ENCODE measurements at regions not wholly inside any gene's neighbourhood (a gene's known extent, or its start where the extent isn't known, plus 50 kb on each side); places are given as distances from the start of the nearest gene placed in this dataset.
"Not testable (repeated sequence)": the region's sequence is repeated elsewhere in the genome, so short reads cannot be mapped to it uniquely, and the experiment has no call there.

- ATAC-seq: no peak
- no peak for TF ChIP-seq POU6F1 (CRISPR knock-in tag; IDR thresholded peaks at IDR 0.05; ENCODE audit: borderline replicate concordance, low read depth)
- TF ChIP-seq ZC3H10 (CRISPR knock-in tag; IDR thresholded peaks at IDR 0.05): no peak
- no peak for TF ChIP-seq ARNTL (CRISPR knock-in tag; IDR thresholded peaks at IDR 0.05; ENCODE audit: borderline replicate concordance, low read depth)
- no peak for TF ChIP-seq ZNF565 (CRISPR knock-in tag; conservative IDR thresholded peaks at IDR 0.05; ENCODE audit: low read depth)
Observed at GRCh38 chr21:15627823-15628222, 102.0 kb upstream of the USP25 start.

- ATAC-seq: peak; percentile 49; the same call in 1 of the 3 replicates
- TF ChIP-seq ISL1 (CRISPR knock-in tag; IDR thresholded peaks at IDR 0.05) (peak; percentile 54), ZC3H10 (CRISPR knock-in tag; IDR thresholded peaks at IDR 0.05) (no peak), BACH2 (CRISPR knock-in tag; IDR thresholded peaks at IDR 0.05; ENCODE audit: borderline replicate concordance) (no peak)
- TF ChIP-seq, protein P1, sequence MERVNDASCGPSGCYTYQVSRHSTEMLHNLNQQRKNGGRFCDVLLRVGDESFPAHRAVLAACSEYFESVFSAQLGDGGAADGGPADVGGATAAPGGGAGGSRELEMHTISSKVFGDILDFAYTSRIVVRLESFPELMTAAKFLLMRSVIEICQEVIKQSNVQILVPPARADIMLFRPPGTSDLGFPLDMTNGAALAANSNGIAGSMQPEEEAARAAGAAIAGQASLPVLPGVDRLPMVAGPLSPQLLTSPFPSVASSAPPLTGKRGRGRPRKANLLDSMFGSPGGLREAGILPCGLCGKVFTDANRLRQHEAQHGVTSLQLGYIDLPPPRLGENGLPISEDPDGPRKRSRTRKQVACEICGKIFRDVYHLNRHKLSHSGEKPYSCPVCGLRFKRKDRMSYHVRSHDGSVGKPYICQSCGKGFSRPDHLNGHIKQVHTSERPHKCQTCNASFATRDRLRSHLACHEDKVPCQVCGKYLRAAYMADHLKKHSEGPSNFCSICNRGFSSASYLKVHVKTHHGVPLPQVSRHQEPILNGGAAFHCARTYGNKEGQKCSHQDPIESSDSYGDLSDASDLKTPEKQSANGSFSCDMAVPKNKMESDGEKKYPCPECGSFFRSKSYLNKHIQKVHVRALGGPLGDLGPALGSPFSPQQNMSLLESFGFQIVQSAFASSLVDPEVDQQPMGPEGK (CRISPR knock-in tag; IDR thresholded peaks at IDR 0.05; ENCODE audit: borderline replicate concordance): no peak
Observed at GRCh38 chr21:15631342-15631741, 98.4 kb upstream of the USP25 start.

DNA sequence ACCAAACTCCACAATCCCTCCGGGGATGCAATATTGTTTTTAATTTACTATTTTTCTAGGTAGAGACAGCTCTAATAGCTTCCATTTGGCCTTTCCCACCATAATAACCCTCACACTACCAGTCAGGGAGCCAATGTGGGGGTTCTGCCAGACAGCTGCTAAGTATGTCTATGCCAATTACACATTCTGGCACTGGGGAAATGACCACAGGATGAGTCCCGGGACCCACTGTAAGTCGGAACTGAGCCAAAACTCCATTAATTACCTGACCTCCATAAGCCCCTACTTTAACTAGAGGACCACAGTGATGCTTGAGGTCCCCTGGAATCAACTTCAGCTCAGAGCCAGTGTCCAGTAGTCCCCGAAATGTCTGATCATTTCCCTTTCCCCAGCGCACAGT is 95.2 kb upstream of the USP25 start:
- not testable (repeated sequence) for ATAC-seq

GRCh38 chr21:15638856-15639549 is 90.8 kb upstream of the USP25 start:
- ATAC-seq: no peak
- TF ChIP-seq ZFP30 (CRISPR knock-in tag; IDR thresholded peaks at IDR 0.05) (no peak), ZNF70 (CRISPR knock-in tag; IDR thresholded peaks at IDR 0.05) (no peak), CREB5 (CRISPR knock-in tag; IDR thresholded peaks at IDR 0.05; ENCODE audit: low read depth) (no peak), ZNF565 (CRISPR knock-in tag; conservative IDR thresholded peaks at IDR 0.05; ENCODE audit: low read depth) (no peak), ESRRG (CRISPR knock-in tag; IDR thresholded peaks at IDR 0.05) (no peak), ZNF8 (CRISPR knock-in tag; IDR thresholded peaks at IDR 0.05) (no peak), PPARA (CRISPR knock-in tag; IDR thresholded peaks at IDR 0.05; ENCODE audit: borderline replicate concordance) (no peak), GLIS3 (CRISPR knock-in tag; IDR thresholded peaks at IDR 0.05) (no peak), ZFP3 (CRISPR knock-in tag; IDR thresholded peaks at IDR 0.05) (no peak), BACH2 (CRISPR knock-in tag; IDR thresholded peaks at IDR 0.05; ENCODE audit: borderline replicate concordance) (no peak), TCF4 (CRISPR knock-in tag; IDR thresholded peaks at IDR 0.05; ENCODE audit: borderline replicate concordance) (no peak)
- TF ChIP-seq, protein P2, sequence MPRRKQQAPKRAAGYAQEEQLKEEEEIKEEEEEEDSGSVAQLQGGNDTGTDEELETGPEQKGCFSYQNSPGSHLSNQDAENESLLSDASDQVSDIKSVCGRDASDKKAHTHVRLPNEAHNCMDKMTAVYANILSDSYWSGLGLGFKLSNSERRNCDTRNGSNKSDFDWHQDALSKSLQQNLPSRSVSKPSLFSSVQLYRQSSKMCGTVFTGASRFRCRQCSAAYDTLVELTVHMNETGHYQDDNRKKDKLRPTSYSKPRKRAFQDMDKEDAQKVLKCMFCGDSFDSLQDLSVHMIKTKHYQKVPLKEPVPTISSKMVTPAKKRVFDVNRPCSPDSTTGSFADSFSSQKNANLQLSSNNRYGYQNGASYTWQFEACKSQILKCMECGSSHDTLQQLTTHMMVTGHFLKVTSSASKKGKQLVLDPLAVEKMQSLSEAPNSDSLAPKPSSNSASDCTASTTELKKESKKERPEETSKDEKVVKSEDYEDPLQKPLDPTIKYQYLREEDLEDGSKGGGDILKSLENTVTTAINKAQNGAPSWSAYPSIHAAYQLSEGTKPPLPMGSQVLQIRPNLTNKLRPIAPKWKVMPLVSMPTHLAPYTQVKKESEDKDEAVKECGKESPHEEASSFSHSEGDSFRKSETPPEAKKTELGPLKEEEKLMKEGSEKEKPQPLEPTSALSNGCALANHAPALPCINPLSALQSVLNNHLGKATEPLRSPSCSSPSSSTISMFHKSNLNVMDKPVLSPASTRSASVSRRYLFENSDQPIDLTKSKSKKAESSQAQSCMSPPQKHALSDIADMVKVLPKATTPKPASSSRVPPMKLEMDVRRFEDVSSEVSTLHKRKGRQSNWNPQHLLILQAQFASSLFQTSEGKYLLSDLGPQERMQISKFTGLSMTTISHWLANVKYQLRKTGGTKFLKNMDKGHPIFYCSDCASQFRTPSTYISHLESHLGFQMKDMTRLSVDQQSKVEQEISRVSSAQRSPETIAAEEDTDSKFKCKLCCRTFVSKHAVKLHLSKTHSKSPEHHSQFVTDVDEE (CRISPR knock-in tag; IDR thresholded peaks at IDR 0.05): no peak
- TF ChIP-seq, protein P1 (CRISPR knock-in tag; IDR thresholded peaks at IDR 0.05; ENCODE audit: borderline replicate concordance): no peak

DNA sequence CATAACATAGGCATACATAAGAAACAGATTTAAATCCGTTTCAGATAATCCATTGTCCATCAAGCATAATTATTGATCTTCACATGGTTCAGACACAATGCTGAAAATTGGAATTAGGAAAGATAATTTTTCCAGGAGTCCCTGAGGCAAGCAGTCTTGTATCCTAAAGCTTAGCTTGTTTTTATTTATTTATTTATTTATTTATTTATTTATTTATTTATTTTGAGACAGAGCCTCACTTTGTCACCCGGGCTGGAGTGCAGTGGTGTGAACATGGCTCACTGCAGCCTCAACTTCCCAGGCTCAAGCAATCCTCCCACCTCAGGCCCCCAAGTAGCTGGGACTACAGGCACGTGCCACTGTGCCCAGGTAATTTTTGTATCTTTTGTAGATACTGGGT is 89.7 kb upstream of the USP25 start:
- not testable (repeated sequence) for ATAC-seq

Measured in SK-N-SH treated with all-trans-retinoic acid at 6 μM for 48 hours (cell line).